GM21423 (cell line): ENCODE measurements at regions not wholly inside any gene's neighbourhood (a gene's known extent, or its start where the extent isn't known, plus 50 kb on each side); places are given as distances from the start of the nearest gene placed in this dataset.
"Not testable (repeated sequence)": the region's sequence is repeated elsewhere in the genome, so short reads cannot be mapped to it uniquely, and the experiment has no call there.

Experiments
- ATAC-seq: cut with Tn5 transposase; IDR thresholded peaks from one replicate; pipeline ENCODE4 v1.9.1; 2021; ENCODE audit warnings: mild to moderate bottlenecking, moderate library complexity; ENCODE audit not compliant: unreplicated experiment

- not testable (repeated sequence) for ATAC-seq
Measured at GRCh38 chr7:142575351-142575750, 173.9 kb upstream of the PRSS1 start.

- ATAC-seq, result no peak
Measured at GRCh38 chr7:142571581-142571980, 177.7 kb upstream of the PRSS1 start.

GRCh38 chr7:142569851-142570250, 179.4 kb upstream of the PRSS1 start:
- no peak for ATAC-seq

GRCh38 chr7:142568435-142569097, 180.7 kb upstream of the PRSS1 start:
- no peak for ATAC-seq

- ATAC-seq, result no peak
Measured at GRCh38 chr7:142567201-142568075, 181.8 kb upstream of the PRSS1 start.

GRCh38 chr7:142566271-142566670, 183.0 kb upstream of the PRSS1 start:
- ATAC-seq, result no peak

GRCh38 chr7:142564125-142564524, 185.1 kb upstream of the PRSS1 start:
- not testable (repeated sequence) for ATAC-seq

- no peak for ATAC-seq
Measured at GRCh38 chr7:142563470-142563869, 185.8 kb upstream of the PRSS1 start.

- no peak for ATAC-seq
Measured at GRCh38 chr7:142562688-142563087, 186.6 kb upstream of the PRSS1 start.

GRCh38 chr7:142561396-142561795, 187.9 kb upstream of the PRSS1 start:
- ATAC-seq, result not testable (repeated sequence)

GRCh38 chr7:142560770-142561169, 188.5 kb upstream of the PRSS1 start:
- ATAC-seq, result not testable (repeated sequence)

- ATAC-seq, result no peak
Measured at GRCh38 chr7:142560166-142560565, 189.1 kb upstream of the PRSS1 start.

- peak; percentile 75 for ATAC-seq
Measured at GRCh38 chr7:142557971-142558582, 191.2 kb upstream of the PRSS1 start.

- ATAC-seq, result no peak
Measured at GRCh38 chr7:142556740-142557139, 192.5 kb upstream of the PRSS1 start.

GRCh38 chr7:142554560-142555532, 194.4 kb upstream of the PRSS1 start:
- ATAC-seq, result no peak

GRCh38 chr7:142553216-142553615, 196.1 kb upstream of the PRSS1 start:
- ATAC-seq, result no peak

GRCh38 chr7:142548978-142549377, 200.3 kb upstream of the PRSS1 start:
- no peak for ATAC-seq

- ATAC-seq, result no peak
Measured at GRCh38 chr7:142546452-142546851, 202.8 kb upstream of the PRSS1 start.

- ATAC-seq, result no peak
Measured at GRCh38 chr7:142542942-142543341, 206.3 kb upstream of the PRSS1 start.

GRCh38 chr7:142542105-142542504, 207.2 kb upstream of the PRSS1 start:
- ATAC-seq, result no peak

- ATAC-seq, result no peak
Measured at GRCh38 chr7:142540371-142540770, 208.9 kb upstream of the PRSS1 start.
